Body of pancreas (tissue), 4 donors: ENCODE measurements at regions not wholly inside any gene's neighbourhood (a gene's known extent, or its start where the extent isn't known, plus 50 kb on each side); places are given as distances from the start of the nearest gene placed in this dataset.

ENCODE experiments used
- CTCF ChIP-seq, 7 experiments: fragments of 450-650 bp in 4 of 7; fragments of 200-600 bp in 3 of 7; sonication (generic) in 3 of 7; IDR thresholded peaks; one replicate each; pipeline ENCODE4 v1.5.1; 2016 to 2019; ENCODE audit warnings: antibody characterized with exemption in 7 of 7
- POLR2A ChIP-seq, 3 donors: fragments of 450-650 bp; IDR thresholded peaks; one replicate each; pipeline ENCODE4 v1.6.1; 2016; ENCODE audit warnings: antibody characterized with exemption in 3 of 3, mild to moderate bottlenecking in 2 of 3

- TF ChIP-seq CTCF (IDR thresholded peaks at IDR 0.05) = no peak
- no peak for TF ChIP-seq POLR2A (IDR thresholded peaks at IDR 0.05)
Measured at GRCh38 chr2:147439986-147440385, 404.8 kb upstream of the ACVR2A start.
